ENCODE measurements at regions not wholly inside any gene's neighbourhood (a gene's known extent, or its start where the extent isn't known, plus 50 kb on each side); places are given as distances from the start of the nearest gene placed in this dataset.

DNA sequence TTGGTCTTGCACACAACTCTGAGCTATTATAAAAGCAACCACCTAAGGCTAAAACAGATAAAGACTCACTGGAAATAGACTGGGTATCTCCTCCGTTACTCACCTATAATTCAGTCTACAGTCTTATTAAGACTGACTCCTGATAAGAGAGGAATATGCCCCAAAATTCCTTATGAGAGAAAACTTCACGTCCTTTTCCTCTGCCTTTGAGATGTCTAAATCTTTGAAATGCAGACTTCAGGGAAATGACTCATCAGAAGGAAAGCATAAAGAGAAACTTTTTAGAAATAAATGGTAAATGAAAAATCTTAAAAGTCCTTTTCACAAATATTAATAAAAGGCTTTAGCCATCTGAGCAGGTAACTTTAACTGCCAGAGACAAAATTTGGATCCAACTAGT is 187.5 kb upstream of the RTL1 start:
- TF ChIP-seq POLR2AphosphoS5 (IDR thresholded peaks at IDR 0.05; ENCODE audit: low read depth, low read length) (no peak), CTCF (IDR thresholded peaks at IDR 0.05 in 2 of 3, conservative IDR thresholded peaks at IDR 0.05 in 1 of 3; ENCODE audit: borderline replicate concordance in 1 of 3, insufficient read depth in 1 of 3, low read depth in 2 of 3, low read length in 2 of 3) (no peak), EZH2 (IDR thresholded peaks at IDR 0.05) (no peak)
